Activated CD4-positive, alpha-beta T cell treated with anti-CD3 and anti-CD28 coated beads for 48 hours (primary cell): ENCODE measurements at regions not wholly inside any gene's neighbourhood (a gene's known extent, or its start where the extent isn't known, plus 50 kb on each side); places are given as distances from the start of the nearest gene placed in this dataset.
"Not testable (repeated sequence)": the region's sequence is repeated elsewhere in the genome, so short reads cannot be mapped to it uniquely, and the experiment has no call there.

Source experiments
- DNase-seq: peaks from one replicate; pipeline ENCODE4 v3.0.0-alpha.2; 2020

DNA sequence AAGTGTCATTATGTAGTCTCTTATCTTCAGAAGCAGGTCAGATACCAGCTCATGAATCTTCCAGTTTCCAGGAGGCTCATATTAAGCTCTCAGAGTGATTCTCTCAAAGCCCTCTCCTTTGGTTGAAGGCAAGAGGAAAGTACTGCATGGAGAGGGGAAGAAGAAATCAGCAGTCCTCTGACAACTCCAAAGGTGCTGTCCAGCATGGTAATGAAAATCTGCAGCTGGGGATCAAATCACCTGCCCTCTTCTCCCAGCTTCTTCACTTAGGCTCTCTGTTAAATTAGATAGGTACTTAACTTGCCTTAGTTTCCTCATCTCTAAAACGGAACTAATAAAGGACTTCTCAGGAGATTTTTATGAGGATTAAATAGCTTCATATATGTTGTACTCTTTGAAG is 738.8 kb upstream of the GOLIM4 start:
- no peak for DNase-seq

DNA sequence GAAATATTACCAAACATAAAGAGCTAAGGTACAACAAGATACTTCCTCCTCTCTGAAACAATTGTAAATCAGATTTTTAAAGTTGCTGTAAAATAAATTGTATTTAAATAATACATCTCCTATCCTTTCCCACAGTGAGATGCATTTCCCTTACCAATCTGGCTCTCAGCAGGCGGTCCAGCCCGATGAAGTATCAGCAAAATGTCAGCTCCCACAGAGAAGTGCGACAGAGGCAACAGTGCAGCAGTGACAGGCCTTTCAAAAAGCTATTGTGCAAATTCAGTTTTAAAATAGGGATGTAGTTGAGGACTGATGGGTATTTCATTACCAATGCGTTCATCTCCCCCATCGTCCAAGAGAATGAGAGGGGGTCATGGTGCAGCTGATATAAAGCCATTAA is 733.2 kb upstream of the GOLIM4 start:
- DNase-seq = no peak

DNA sequence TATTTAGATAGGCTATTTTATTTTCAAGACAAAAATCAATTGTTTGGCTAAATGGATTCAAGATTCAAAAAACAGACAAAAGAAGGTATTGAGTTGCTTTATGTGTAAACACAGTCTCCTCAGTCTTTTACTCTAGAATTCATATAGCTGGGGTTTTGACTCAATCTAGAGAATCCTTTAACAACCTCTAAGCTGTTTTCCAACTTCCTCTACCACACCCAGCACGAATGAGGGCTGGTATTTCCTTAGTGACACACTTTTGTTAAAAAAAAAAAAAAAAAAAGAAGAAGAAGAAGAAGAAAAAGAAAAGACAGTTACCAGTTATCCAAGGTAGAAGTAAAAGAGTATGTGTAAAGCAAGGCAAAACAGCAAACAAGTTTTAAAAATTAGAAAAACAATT is 732.8 kb upstream of the GOLIM4 start:
- DNase-seq = no peak

DNA sequence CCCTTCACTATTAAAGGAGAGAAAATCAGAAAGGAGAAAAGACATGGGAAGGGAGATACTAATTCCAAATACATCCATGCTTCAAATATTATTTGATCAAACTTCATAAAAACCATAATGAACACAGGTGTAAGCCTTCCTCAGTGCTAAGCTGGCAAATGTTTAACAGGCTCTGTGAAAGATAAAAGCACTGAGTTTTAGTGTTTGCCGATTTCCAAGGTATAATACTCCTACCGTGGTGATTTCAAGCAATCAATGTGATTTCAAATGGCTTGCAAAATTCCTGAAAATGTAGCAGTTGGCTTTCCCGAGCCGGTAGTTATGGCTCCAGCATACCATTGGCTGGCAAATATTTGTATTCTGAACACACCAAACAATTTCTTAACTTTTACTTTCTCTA is 732.3 kb upstream of the GOLIM4 start:
- DNase-seq = no peak

DNA sequence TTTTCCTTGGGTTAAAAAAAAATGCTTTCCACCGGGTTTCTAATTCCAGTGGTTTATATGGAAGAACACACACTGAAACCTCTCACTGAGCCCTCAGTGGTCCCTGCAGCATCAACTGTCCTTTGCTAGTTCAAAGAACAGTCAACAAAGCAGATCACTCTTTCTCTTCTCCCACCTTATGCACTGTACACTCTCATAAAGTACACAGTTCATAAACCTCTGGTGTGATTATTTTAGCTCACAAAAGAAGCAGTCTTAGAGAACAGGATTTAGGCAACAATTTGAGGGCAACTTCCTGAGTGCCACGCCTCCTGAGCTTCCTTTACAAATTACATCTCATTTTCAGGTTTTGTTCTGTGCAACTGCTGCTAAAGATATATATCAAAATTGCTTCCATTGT is 728.4 kb upstream of the GOLIM4 start:
- DNase-seq = no peak

DNA sequence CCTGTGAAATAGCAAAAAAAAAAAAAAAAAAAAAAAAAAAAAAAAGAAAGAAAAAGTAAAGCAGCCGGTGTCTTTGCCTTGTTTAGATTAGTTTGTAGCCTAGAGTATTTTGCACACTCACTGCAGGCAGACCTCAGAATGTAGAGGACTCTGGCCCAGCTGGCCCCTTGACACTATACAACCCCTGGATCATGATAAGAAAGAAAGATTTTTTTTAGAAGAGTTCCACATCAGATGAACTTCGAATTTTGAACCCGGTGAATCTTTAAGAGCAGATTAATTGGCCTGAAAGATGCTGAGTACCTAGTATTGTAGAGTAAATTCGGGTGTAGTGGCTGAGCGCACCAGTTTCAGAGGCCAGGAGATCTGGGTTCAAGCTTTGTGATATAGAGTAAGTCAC is 727.7 kb upstream of the GOLIM4 start:
- no peak for DNase-seq

DNA sequence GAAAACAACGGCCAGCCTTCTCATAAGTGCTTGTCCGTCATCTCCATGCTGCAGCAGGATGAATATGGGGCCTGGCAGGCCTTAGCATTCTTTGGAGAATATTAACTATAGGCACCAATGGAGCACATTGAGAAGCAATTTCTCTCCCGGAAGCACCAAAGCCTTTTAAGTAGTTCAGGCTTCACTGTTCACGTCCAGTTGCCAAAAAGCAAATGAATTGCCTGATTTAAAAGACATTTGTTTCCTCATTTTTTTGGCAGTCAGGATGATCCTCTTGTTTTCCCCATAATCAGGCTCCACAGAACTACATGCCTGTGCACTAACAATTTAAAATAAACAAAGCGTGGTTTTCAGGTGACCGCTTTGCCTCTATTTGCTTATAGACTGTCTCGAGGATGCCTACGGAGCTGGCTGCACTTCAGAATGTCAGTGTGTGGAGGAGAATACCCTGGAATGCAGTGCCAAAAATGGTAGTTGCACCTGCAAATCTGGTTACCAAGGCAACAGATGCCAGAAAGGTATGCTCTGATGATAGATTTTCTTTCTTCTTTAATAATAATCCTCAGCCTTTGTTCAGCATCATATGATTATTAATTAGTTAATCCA is 725.2 kb upstream of the GOLIM4 start:
- no peak for DNase-seq

DNA sequence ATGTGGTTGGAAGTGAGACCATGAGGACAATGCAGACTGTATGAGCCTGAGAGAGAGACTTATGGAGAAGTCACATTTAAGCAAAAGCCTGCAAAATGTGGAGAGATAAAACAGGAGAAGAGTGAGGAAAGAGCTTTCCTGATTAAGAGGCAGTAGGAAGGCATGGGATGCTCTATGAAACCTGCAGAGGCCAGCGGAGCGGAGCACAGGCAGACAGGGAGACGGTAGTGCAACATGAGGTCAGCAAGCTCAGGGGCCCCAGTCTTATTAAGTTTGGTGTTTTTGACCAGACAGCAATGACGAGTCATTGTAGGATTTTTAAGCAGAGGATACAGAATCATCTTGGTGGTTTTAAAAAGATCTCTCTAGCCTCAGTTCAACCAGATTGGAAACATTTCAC is 721.5 kb upstream of the GOLIM4 start:
- DNase-seq = no peak

DNA sequence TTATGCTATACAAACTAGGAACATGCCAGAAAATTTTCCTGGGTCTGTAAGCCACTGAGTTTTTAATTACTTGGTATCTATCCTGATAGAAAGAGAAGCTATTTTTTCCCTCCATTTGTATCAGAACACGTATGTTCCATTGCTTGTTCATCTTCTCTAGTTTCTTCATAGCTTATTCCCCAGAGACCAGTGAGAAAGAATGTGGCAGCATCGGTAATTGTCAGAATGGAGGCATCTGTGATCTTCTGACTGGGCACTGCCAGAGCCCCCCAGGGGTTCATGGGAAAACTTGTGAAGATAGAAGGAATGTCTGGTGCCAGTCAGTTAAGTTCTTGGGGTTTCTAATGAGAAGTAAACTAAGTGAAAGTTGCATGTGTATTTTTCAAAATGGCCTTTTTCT is 720.2 kb upstream of the GOLIM4 start:
- no peak for DNase-seq

DNA sequence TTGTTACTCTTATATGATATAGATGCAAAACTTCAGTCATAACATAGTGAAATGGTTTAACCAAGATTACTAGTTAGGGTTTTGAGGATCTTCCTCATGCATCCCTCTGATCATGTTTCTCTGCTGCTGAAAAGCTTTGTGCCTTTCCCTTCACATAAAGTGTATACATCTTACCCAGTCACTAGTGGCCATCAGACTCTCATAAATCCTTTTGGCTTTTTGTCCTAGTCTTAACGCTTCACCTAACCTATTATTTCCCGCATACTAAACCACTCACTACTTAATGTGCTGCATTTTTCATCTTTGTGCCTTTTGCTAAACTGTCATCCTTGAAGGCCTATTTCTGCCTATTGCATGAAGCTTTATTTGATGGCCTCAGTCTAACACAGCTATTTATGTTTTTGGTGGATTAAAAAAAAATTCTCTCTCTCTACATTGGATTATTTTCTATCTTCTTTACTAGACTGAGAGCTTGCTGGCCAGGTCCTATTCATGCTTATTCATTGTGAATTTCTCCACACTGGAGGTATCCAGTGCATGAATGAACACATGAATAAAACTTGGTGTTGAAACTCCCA is 717.6 kb upstream of the GOLIM4 start:
- DNase-seq = no peak

DNA sequence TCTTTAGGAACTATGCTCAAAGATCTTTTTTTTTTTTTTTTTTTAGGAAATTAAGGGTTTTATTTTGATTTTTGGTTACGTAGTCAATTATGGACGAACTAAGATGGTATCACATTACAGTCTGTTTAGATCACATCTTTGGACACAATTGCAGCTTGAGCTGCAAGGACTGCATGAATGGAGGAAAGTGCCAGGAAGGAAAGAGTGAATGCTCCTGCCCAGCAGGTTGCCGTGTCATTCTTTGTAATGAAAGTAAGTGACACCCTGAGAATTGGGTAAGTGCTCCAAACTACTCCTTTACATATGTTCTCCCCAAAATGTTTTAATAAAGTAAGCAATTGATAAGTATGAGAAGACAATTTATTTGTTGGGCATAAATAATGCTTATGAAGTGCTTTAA is 716.5 kb upstream of the GOLIM4 start:
- no peak for DNase-seq

DNA sequence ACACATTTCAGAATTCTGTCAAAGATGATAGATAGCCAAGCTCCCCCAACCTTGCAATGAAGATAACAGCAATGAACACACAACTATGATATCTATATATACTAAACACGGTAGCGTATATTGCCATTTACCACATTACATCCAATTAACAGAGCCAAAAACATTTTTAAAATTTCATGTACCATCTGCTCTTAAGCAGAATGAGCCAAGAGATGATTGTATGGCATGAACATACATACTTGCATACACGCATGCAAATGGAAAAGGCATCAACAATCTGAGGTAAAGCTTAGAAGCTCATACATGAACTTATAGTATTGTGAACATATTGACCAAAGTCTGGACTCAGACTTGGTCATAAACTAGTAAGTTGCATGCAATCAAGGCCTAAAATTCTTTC is 712.9 kb upstream of the GOLIM4 start:
- no peak for DNase-seq

DNA sequence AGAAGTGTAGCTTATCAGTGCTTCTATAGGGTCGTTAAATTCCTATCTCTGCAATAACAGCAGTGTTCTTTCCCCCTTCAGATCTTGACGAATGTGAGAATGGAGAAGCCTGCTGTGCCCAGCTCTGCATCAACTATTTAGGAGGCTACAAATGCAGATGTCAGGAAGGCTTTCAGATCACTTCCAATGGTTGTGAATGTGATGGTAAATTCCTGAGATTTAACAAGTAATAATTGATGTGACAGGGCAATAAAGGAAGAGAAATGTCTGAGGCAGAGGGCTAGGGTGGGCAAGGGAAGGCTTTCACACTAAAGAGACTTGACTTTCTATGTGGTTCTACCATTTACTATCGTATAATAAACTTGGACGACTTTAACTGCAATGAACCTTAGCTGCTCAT is 711.7 kb upstream of the GOLIM4 start:
- DNase-seq = no peak

DNA sequence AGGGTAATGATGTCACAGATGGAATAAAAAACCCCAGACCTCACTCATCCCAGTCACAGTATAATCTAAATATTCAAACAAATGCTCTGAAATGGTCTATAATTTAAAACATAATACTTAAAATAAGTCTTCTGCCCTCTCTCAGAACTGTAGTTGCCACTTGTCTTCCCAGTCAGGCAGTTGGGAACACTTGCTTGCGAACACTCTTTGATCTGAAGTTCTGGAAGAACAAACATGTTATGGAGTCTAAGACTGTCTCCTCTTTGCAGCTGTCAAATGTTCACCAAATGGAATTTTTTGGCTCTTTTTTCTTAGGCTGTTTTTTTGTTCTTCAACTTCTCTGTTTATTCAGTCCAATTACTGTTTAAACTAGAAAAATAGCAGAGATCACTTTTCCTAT is 711.1 kb upstream of the GOLIM4 start:
- DNase-seq = no peak

DNA sequence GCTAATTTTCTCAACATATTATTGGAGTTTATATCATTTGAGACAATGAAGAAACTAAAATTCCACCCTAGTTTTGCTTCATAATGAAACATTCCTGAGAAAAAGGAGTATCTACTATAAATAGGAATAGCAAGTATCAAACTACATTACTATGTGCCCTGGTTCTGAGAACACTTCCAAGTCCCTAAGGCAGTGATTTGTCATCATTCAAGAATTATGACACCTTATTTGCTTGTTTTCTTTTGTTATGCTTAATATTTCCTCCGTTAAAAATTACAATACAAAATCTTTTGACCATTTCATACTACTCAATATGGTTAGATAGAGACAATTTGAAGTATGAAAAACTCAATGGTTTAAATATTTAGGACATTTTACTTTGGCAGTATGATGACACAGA is 707.8 kb upstream of the GOLIM4 start:
- DNase-seq = no peak

DNA sequence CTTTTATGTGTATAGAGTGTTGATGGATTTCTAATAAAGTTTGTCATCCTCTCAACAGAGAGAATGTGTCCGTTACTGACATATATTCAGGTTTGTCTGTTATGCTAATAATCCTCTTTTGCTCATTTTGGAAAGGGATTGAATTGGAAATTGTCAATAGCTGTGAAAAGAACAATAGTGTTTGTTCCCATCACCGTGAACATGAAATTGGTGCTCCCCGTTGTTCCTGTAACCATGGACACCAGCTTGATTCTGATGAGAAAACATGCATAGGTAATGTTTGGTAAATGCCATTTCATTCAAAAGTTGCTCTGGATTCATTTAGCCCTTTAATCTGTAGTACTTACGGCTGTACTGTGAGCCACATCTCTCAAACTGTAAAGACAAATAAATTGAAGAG is 707.0 kb upstream of the GOLIM4 start:
- no peak for DNase-seq

DNA sequence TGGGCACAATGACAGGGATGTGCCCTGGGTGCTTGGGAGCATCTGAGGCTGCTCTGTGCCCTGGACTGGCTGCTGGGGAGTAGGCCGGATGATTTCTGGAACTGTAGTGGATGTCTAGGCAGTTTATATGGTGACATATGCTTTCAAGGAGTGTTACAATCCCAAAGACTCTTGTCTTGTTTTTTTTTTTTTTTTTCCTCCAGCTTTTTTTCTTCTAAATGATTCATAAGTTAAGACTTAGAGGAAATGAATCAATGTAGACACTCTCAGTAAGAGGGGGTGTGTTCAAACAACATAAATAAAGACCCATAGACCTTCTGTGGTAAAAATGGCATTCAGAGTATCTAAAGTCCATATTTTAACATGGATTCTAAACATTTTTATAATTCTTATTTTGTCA is 706.1 kb upstream of the GOLIM4 start:
- no peak for DNase-seq

DNA sequence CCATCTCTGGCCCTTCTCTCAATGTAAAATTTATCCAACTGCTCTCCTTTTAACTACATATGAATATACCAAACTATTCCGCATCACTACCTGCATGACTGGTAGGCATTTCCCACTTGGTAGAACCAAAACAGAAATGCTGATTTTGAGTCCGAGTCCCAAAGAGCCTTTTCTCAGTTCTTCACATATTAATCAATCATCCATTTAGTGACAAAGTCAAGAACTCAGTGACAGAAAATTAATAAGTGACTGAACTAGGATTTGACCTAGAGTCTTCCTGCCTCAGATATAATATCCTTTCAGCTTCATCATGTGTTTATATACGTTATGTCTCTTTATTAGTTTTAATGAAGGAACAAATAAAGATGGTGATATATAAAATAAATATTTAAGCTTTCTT is 700.6 kb upstream of the GOLIM4 start:
- no peak for DNase-seq

DNA sequence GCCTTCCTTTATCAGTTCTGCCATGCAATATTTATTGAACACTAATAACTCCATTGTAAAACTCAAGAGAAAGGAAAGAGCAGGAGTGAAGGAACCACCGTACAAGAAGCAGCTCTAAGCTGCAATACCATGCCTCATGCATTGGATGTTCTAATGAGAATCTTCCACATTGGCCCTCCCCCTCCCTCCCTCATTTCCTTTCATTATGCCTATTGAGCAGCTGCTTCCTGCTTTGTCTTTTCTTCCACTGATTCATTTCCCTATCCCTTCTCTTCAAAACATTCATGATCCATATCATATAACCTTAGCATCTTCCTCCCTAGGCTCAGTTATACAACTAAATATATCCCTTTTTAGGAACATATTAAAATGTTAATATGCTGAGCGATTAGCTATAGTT is 698.7 kb upstream of the GOLIM4 start:
- no peak for DNase-seq

DNA sequence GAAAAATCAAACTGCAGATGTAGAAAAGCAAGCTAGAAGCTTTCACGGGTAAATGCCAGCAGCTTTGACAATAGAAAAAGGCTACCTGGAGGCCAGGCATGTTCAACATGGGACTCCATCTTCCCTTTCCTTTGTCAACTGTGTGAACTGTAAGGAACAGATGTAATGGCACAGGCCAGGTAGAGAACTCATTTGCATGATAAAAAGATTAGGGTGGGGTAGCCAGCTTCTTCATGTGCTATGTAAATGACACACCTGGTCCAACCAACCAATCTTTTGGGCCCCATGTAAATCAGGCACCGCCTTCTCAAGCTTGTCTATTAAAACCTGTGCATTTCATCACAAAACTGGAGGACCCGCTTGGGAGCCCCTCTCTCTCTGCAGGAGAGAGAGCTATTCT is 686.5 kb upstream of the GOLIM4 start:
- DNase-seq = no peak

DNA sequence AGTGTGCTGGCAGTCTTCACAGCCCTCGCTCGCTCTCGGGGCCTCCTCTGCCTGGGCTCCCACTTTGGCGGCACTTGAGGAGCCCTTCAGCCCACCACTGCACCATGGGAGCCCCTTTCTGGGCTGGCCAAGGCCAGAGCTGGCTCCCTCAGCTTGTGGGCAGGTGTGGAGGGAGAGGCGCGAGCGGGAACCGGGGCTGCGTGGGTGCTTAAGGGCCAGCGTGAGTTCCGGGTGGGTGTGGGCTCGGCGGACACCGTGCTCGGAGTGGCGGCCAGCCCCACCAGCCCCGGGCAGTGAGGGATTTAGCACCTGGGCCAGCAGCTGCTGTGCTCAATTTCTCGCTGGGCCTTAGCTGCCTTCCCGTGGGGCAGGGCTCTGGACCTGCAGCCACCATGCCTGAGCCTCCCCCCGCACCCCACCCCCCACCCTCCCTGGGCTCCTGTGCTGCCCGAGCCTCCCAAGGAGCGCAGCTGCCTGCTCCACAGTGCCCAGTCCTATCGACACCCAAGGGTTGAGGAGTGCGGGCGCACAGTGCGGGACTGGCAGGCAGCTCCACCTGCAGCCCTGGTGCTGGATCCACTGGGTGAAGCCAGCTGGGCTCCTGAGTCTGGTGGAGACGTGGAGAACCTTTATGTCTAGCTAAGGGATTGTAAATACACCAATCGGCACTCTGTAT is 684.4 kb upstream of the GOLIM4 start:
- not testable (repeated sequence) for DNase-seq

DNA sequence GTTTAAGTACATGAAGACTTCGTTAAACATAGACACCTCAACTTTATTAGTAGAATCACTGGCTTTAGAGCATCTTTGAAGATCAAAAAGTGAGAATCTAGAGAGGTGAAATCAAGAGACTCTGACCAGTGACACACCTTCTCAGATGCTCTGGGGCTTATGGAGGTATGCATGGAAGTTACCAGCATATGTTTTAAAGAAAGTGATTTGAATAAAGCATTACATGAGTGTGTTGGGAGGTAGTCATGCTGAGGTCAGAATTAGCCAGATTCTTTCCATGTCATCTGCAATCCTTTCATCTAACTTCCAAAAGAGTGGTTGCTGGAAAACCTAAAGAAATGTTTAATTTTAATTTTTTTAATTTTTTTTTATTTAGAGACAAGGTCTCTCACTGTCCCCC is 658.0 kb upstream of the GOLIM4 start:
- no peak for DNase-seq

DNA sequence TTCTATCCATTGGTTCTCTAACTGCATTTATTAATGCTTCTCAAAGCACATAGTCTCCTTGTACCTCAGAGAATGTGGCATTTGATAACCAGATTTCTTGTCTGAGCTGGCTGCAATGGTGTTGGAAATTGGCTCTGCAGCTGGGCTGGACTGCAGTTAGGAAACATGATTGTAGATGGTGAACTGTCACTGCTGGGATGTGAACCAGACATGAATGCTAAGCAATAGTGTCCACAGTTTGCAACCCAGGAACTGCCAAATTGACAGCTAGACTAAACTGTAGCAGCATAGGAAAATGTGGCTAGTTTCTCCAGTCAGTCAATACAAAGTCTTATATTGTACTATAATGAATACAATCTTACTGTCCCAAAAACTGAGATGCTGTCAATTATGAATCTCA is 656.6 kb upstream of the GOLIM4 start:
- no peak for DNase-seq

DNA sequence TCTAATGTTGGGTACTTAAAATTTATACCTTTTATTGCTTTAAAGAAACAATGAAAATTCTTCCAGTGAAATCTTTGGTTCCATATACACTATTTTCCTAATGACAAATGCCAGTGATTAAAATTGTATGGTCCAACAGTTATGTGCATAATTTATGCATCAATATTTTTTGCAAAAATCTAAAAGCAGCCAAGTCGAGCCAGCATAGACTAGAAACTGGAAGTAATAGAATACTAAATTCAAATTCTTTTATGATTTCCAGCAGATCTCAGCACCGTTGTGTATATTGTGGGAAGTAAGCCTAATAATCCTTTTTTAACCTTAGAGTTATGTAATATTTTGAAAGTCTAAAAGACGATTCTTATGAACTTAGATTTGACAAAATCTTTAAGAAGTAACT is 652.0 kb upstream of the GOLIM4 start:
- no peak for DNase-seq
